Motor neuron (in vitro differentiated cells): ENCODE measurements at regions not wholly inside any gene's neighbourhood (a gene's known extent, or its start where the extent isn't known, plus 50 kb on each side); places are given as distances from the start of the nearest gene placed in this dataset.

Source experiments
- ATAC-seq, 8 experiments: fragments of 200-7000 bp; cut with Tn5 transposase; replicated peaks in 6 of 8; 2 replicates each; pipeline ENCODE4 v1.8.0; 2021; ENCODE audit warnings: mild to moderate bottlenecking in 8 of 8, moderate library complexity in 8 of 8
- H3K27ac ChIP-seq, 2 donors: fragments of 250-450 bp; sonication (Bioruptor Pico); 2 replicates each; pipeline ENCODE4 v1.9.0; 2021; ENCODE audit warnings: antibody characterized with exemption in 2 of 2, mild to moderate bottlenecking in 2 of 2, moderate library complexity in 1 of 2
- H3K4me1 ChIP-seq, 2 donors: fragments of 250-450 bp; sonication (Bioruptor Pico); replicated peaks in 1 of 2; 2 replicates each; pipeline ENCODE4 v1.6.1; 2021; ENCODE audit warnings: antibody characterized with exemption in 2 of 2, mild to moderate bottlenecking in 2 of 2, moderate library complexity in 1 of 2
- H3K4me3 ChIP-seq, 5 donors: fragments of 250-450 bp; sonication (Bioruptor Pico); 2 replicates each; pipeline ENCODE4 v1.9.0; 2021; ENCODE audit warnings: antibody characterized with exemption in 5 of 5, mild to moderate bottlenecking in 5 of 5, moderate library complexity in 4 of 5
- WGBS, 10 experiments: fragments of 450-650 bp; shearing (Covaris generic); methylation state at CpG; one replicate each; pipeline ENCODE4 v1.0.0; 2022; 5-methylcytosine and 5-hydroxymethylcytosine counted together
- in situ Hi-C, 9 experiments: fragments of 400-800 bp; cut with MboI; loops; one replicate each; pipeline ENCODE4 v1.15.0; 2021; ENCODE audit warnings: low sequenced_read_pairs in 9 of 9, low pct_unique_long_range_greater_than_20kb in 2 of 9; ENCODE audit not compliant: unreplicated experiment in 9 of 9

GRCh38 chr5:68134669-68135313, 80.8 kb upstream of the PIK3R1 start:
- 8 to 94% (median 67%) methylated on average over 2 to 5 of the region's 5 CpGs for WGBS, 10 experiments
- Histone ChIP-seq H3K27ac (no peak overlapping the region), H3K4me3 (no peak overlapping the region), H3K4me1 (no peaks in the 10 kb centered on the region)
- no peak for ATAC-seq
- in situ Hi-C loops: no loop called here

- Histone ChIP-seq H3K4me1 (no peaks in the 10 kb centered on the region), H3K4me3 (no peak overlapping the region), H3K27ac (no peak overlapping the region)
- in situ Hi-C loops: no loop called here
- 64 to 100% (median 77%) methylated on average over 2 to 10 of the region's 10 CpGs for WGBS, 10 experiments
- no peak for ATAC-seq
These were observed 81.4 kb upstream of the PIK3R1 start for GRCh38 chr5:68134033-68134668.

- ATAC-seq: no peak
- in situ Hi-C loops: no loop called here
- no peaks in the 10 kb centered on the region for H3K4me1 ChIP-seq
- WGBS, 10 experiments: 57 to 100% (median 86%) methylated on average over 1 to 2 of the region's 2 CpGs; no CpG with 5 or more reads in 3 of the 10 experiments
- H3K27ac ChIP-seq: no peak overlapping the region
- H3K4me3 ChIP-seq: no peak overlapping the region
These were observed 85.3 kb upstream of the PIK3R1 start for GRCh38 chr5:68130253-68130652.

GRCh38 chr5:68129364-68129763, 86.2 kb upstream of the PIK3R1 start:
- WGBS, 10 experiments: 59 to 100% (median 79%) methylated on average over 1 to 4 of the region's 4 CpGs; no CpG with 5 or more reads in 2 of the 10 experiments

GRCh38 chr5:68126886-68127285, 88.7 kb upstream of the PIK3R1 start:
- WGBS, 10 experiments: 90 to 100% (median 100%) methylated on average over 1 to 2 of the region's 2 CpGs; no CpG with 5 or more reads in 3 of the 10 experiments
- Histone ChIP-seq H3K4me1 (no peaks in the 10 kb centered on the region), H3K4me3 (no peak overlapping the region), H3K27ac (no peak overlapping the region)
- no peak for ATAC-seq
- in situ Hi-C loops: no loop called here

More at GRCh38 chr5:68129364-68129763, 86.2 kb upstream of the PIK3R1 start:
- in situ Hi-C loops: no loop called here
- H3K27ac ChIP-seq: no peak overlapping the region
- ATAC-seq: no peak
- no peak overlapping the region for H3K4me3 ChIP-seq
- H3K4me1 ChIP-seq: no peaks in the 10 kb centered on the region

- H3K27ac ChIP-seq: no peak overlapping the region
- no peaks in the 10 kb centered on the region for H3K4me1 ChIP-seq
- in situ Hi-C loops: no loop called here
- no peak for ATAC-seq
- 50 to 100% (median 76%) methylated on average over 1 to 5 of the region's 7 CpGs for WGBS, 10 experiments
- no peak overlapping the region for H3K4me3 ChIP-seq
These were observed 92.9 kb upstream of the PIK3R1 start for GRCh38 chr5:68122439-68123328.

GRCh38 chr5:68116868-68117411, 98.6 kb upstream of the PIK3R1 start:
- 0 to 100% (median 73%) methylated on average over 1 to 2 of the region's 2 CpGs; no CpG with 5 or more reads in 3 of the 10 experiments for WGBS, 10 experiments
- Histone ChIP-seq H3K4me1 (no peaks in the 10 kb centered on the region), H3K4me3 (no peak overlapping the region), H3K27ac (no peak overlapping the region)
- ATAC-seq: peak in 2 of 8 experiments; percentile 32 to 44
- in situ Hi-C loops: no loop called here

- no peak for ATAC-seq
- in situ Hi-C loops: no loop called here
- H3K4me1 ChIP-seq: no peaks in the 10 kb centered on the region
- no peak overlapping the region for H3K4me3 ChIP-seq
- 50 to 100% (median 70%) methylated on average over 1 to 2 of the region's 2 CpGs; no CpG with 5 or more reads in 4 of the 10 experiments for WGBS, 10 experiments
- no peak overlapping the region for H3K27ac ChIP-seq
These were observed 99.1 kb upstream of the PIK3R1 start for GRCh38 chr5:68116408-68116807.

- no peak for ATAC-seq
- H3K4me3 ChIP-seq: no peak overlapping the region
- H3K27ac ChIP-seq: no peak overlapping the region
- no peaks in the 10 kb centered on the region for H3K4me1 ChIP-seq
- WGBS, 10 experiments: 83 to 100% (median 97%) methylated on average over 1 to 2 of the region's 2 CpGs; no CpG with 5 or more reads in 2 of the 10 experiments
- in situ Hi-C loops: no loop called here
These were observed 100.0 kb upstream of the PIK3R1 start for GRCh38 chr5:68115584-68115983.

GRCh38 chr5:68114378-68115040, 101.0 kb upstream of the PIK3R1 start:
- Histone ChIP-seq H3K4me3 (no peak overlapping the region), H3K4me1 (no peaks in the 10 kb centered on the region), H3K27ac (no peak overlapping the region)
- WGBS, 10 experiments: 0 to 100% (median 81%) methylated on average over 1 to 2 of the region's 2 CpGs; no CpG with 5 or more reads in 1 of the 10 experiments
- peak in 2 of 8 experiments; percentile 78 to 80 for ATAC-seq
- in situ Hi-C loops: no loop called here

GRCh38 chr5:68112658-68113057, 102.9 kb upstream of the PIK3R1 start:
- 63 to 100% (median 87%) methylated on average over 1 to 2 of the region's 2 CpGs; no CpG with 5 or more reads in 2 of the 10 experiments for WGBS, 10 experiments
- no peak overlapping the region for H3K4me3 ChIP-seq
- no peak for ATAC-seq
- no peaks in the 10 kb centered on the region for H3K4me1 ChIP-seq
- no peak overlapping the region for H3K27ac ChIP-seq
- in situ Hi-C loops: no loop called here

- no peak for ATAC-seq
- whole genome bisulfite sequencing, 10 experiments: 29 to 100% (median 57%) methylated on average over 1 of the region's 1 CpG; no CpG with 5 or more reads in 1 of the 10 experiments
- H3K27ac ChIP-seq: no peak overlapping the region
- in situ Hi-C loops: no loop called here
- no peaks in the 10 kb centered on the region for H3K4me1 ChIP-seq
- H3K4me3 ChIP-seq: no peak overlapping the region
These were observed 104.7 kb upstream of the PIK3R1 start for GRCh38 chr5:68110894-68111293.
